GM19455 (cell line): ENCODE measurements at regions not wholly inside any gene's neighbourhood (a gene's known extent, or its start where the extent isn't known, plus 50 kb on each side); places are given as distances from the start of the nearest gene placed in this dataset.
"Not testable (repeated sequence)": the region's sequence is repeated elsewhere in the genome, so short reads cannot be mapped to it uniquely, and the experiment has no call there.

Experiments used
- ATAC-seq: cut with Tn5 transposase; IDR thresholded peaks from one replicate; pipeline ENCODE4 v1.9.1; 2021; ENCODE audit not compliant: unreplicated experiment

GRCh38 chr12:72148709-72149108 lies 123.5 kb upstream of the TRHDE start:
- ATAC-seq = no peak

DNA sequence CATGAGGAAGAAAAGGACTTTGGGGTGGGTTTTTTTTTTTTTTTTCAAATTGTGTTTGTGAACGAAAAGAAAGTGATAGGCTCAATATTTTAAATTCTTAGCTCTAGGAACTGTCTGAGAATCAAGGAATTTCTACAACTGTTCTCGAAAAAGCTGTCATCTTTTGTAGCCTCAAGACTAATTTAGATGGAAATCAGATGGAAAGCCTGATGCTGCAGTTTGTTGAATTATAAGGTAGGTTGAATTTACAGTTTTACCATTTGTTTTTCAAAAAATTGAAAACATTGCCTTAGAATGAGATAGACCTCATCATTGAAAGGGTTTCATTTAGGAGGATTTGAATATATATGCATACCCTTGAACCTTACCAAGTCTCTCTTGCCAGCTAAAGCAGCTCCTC lies 109.3 kb upstream of the TRHDE start:
- no peak for ATAC-seq

DNA sequence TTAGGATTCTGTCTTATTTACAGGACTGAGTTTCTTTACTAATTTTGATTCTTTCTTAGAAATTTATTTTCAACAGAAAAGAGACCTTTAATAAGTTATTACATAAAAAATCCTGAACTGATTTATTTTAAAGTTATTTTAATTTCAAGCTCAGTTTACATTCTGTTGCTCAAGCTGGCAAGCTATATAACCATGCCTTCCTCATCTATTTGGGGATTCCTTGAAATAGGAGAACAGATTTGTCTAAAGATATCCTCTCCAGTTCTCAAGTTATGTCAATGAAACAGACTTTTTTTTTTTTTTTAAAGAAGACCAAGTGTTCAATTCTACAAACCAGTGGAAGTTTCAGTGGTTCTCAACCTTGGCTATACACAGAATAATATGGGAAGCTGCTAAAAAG lies 103.3 kb upstream of the TRHDE start:
- no peak for ATAC-seq

- no peak for ATAC-seq
These were observed 98.2 kb upstream of the TRHDE start for GRCh38 chr12:72173974-72174373.

DNA sequence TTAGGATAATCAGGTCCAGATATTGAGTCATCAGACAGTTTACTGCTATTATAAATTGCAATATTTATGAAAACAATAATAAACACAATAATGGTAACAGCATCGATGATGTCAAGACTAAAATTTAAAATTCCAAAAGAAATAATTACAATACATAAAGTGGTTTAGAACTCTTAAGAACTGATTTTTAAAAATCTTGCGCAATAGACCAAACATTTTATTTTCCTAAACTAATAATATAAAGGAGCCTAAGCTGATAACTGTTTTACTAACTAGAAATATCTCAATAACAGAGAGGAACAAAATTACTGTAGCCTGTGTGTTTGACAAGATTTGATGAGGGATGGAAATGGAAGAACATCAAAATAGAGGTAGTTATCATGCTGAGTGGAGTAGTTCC lies 93.9 kb upstream of the TRHDE start:
- no peak for ATAC-seq

- no peak for ATAC-seq
These were observed 93.3 kb upstream of the TRHDE start for GRCh38 chr12:72178871-72179270.

GRCh38 chr12:72179841-72180240 lies 92.3 kb upstream of the TRHDE start:
- no peak for ATAC-seq

GRCh38 chr12:72184971-72185533 lies 87.1 kb upstream of the TRHDE start:
- ATAC-seq = not testable (repeated sequence)

DNA sequence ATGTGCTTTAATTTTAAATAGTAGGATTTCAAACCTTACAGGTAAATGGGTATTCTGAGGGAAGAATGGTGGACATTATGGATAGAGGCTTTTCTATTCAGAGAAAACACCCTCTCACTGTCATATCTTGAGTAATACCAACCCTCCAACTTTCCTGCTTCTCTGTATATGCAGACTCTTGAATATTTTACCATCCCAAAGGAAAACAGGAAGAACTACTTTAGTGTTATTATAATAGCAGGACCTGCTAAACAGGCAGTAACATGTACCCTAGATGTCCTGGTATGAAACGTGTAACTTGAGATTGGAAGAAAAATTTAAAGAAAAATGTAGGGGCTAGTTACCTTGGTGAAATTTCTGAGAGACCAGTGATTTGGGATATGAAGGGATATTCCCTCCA lies 82.9 kb upstream of the TRHDE start:
- no peak for ATAC-seq

DNA sequence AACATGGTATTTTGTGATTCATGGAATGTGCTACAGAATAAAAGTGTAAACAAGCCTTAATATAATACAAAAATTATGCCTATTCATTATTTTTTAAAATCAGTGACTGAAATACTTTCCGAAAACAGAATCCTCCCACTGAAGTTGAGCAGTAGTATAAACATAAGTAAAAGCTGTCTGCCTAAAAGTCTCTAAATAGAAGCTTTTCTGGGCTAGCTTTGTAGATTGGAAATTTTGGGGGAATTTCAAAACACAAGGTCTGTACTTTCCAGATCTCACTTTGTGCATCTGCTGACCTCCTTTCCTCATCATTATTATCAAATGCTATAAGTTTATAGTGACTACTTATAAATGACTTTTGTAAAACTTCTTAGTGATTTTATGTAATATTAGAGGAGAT lies 80.4 kb upstream of the TRHDE start:
- ATAC-seq = no peak

- no peak for ATAC-seq
These were observed 74.4 kb upstream of the TRHDE start for GRCh38 chr12:72197790-72198189.

GRCh38 chr12:72201457-72201856 lies 70.7 kb upstream of the TRHDE start:
- no peak for ATAC-seq

GRCh38 chr12:72203764-72204335 lies 68.3 kb upstream of the TRHDE start:
- no peak for ATAC-seq

GRCh38 chr12:72207079-72207478 lies 65.1 kb upstream of the TRHDE start:
- ATAC-seq = no peak

DNA sequence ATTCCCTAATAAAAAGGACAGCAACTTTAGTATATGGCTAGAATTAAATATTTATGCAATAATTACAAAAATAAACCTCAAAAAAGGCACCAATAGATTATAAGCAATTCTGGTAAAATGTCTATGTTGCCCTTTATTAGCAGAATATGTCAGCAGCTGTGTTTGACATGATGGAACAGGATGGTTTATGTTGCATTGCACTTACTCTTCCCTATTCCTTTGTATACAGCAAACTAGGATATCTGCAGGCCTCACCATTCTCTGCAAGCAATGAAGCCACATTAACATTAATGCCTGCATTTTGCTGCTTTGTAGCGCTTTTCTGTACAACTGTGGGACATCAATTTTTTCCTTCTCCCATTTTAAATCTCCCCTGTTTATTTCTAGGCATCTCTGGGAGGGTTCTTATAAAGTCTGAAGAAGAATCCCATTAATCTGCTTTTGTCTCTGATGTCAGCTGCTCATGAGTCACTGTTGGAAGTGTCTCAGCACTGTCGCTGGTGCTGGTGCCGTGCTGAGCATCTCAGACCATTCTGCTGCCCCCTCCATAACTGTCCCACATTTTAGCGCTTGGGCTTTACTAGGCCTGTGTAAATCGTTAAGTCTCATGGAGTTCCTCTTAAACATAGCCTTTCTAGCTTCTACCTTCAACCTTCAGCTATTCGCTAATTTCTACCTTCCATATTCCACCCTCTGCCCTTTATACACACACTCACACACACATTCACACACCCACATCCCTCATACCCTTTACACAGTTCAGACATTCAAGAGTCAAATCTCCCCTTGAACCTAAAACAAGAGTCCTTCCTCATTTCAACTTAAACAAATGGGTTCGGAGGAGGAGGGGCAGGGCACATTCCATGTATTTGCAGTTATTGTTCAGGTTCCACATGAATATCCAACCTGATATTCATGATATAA lies 64.4 kb upstream of the TRHDE start:
- ATAC-seq = no peak

- ATAC-seq = no peak
These were observed 63.1 kb upstream of the TRHDE start for GRCh38 chr12:72209086-72209485.

DNA sequence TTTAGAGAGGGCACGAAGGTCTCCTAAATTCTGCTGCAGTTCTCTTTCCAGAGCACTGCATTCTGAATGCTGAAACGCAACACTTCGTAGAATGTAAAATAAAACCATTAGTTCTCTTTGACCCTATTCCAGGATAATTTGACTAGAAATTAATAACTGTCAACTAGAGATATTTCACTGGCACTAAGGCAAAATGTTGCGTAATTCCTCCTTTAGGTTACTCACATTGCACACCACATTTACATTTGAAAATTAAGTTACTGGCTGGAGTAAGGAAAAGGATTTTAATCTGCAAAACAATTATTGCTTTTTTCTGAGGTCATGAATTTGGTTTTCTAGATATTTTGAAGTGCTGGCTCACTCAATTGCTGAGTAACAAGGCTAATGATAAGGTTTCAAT lies 58.0 kb upstream of the TRHDE start:
- no peak for ATAC-seq

DNA sequence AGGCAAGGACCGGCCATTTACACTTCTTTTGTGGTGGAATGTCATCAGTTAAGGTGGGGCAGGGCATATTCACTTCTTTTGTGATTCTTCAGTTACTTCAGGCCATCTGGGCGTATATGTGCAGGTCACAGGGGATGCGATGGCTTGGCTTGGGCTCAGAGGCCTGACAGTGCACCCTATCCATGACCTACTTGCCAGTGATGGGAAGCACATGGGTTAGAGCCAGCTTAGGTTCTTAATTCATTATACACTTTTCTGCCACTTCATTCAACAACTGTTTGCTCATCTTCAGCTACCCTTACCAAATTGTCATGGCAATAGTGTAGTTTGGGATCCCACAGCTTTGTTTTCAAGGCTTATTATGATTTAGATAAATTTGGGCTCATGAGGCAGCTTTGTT lies 56.9 kb upstream of the TRHDE start:
- not testable (repeated sequence) for ATAC-seq

DNA sequence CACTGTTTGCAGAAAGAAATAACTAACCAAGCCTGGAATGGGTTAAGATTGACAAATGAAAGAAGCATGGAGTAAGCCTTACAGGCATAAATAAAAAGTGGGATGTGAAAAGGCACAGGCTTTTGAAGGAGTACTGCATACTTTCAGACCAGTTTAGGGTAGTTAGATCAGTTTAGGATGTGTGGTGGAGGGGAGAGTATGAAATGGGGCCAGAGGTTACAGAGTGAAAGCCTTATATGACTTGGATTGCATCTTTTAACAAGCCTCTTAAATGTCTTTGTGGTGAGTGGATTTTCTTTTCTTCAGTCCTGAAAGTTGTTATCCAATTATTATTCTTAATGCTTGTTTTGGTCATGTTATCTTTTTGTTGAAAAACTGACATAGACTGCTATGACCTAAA lies 52.2 kb upstream of the TRHDE start:
- no peak for ATAC-seq
